ENCODE measurements at regions not wholly inside any gene's neighbourhood (a gene's known extent, or its start where the extent isn't known, plus 50 kb on each side); places are given as distances from the start of the nearest gene placed in this dataset.

DNA sequence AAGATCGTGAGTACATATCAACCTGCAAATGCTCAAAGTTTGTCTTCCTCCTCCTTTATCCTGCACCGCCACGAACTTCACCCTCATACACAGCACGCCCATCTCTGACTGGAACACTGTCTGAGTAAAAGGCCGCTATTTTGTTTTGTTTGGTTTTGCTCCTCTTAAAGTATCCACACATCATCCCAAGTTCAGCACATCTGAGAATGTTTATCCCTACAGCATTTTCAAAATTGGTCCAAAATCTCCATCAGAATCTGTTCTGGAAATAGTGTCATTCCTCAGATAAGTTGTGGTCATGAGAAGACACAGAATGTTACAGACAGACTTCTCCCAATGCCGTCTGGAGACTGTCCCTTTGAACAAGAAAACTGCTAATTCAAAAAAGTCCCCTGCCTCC lies 251.6 kb upstream of the ARID1B start:
- no peaks in the 10 kb centered on the region for H3K4me1 ChIP-seq (ENCODE audit: control insufficient read depth, extremely low read depth, insufficient read depth, low read length)
- no peak overlapping the region for H3K9ac ChIP-seq (ENCODE audit: control insufficient read depth, extremely low read depth, insufficient read depth, low read length)
- no peak overlapping the region for H3K27ac ChIP-seq (ENCODE audit: control insufficient read depth, insufficient read depth, low read length)
- H4K20me1 ChIP-seq (ENCODE audit: control insufficient read depth, extremely low read depth, insufficient read depth, low read length) = no peaks in the 10 kb centered on the region
- H3K4me2 ChIP-seq (ENCODE audit: control insufficient read depth, extremely low read depth, insufficient read depth, low read depth, low read length) = no peak overlapping the region
- TF ChIP-seq, protein P1, sequence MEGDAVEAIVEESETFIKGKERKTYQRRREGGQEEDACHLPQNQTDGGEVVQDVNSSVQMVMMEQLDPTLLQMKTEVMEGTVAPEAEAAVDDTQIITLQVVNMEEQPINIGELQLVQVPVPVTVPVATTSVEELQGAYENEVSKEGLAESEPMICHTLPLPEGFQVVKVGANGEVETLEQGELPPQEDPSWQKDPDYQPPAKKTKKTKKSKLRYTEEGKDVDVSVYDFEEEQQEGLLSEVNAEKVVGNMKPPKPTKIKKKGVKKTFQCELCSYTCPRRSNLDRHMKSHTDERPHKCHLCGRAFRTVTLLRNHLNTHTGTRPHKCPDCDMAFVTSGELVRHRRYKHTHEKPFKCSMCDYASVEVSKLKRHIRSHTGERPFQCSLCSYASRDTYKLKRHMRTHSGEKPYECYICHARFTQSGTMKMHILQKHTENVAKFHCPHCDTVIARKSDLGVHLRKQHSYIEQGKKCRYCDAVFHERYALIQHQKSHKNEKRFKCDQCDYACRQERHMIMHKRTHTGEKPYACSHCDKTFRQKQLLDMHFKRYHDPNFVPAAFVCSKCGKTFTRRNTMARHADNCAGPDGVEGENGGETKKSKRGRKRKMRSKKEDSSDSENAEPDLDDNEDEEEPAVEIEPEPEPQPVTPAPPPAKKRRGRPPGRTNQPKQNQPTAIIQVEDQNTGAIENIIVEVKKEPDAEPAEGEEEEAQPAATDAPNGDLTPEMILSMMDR (optimal IDR thresholded peaks at IDR 0.05 in 1 of 3, IDR thresholded peaks at IDR 0.05 in 1 of 3, conservative IDR thresholded peaks at IDR 0.05 in 1 of 3; ENCODE audit: extremely low read depth in 1 of 3, insufficient read depth in 2 of 3, low read length in 3 of 3) = no peak
- no peak for TF ChIP-seq EZH2 (IDR thresholded peaks at IDR 0.05; ENCODE audit: low read length)
- FAIRE-seq = no peak
- H3K27me3 ChIP-seq (ENCODE audit: control insufficient read depth, extremely low read depth, insufficient read depth, low read length) = no peaks in the 10 kb centered on the region
- no peaks in the 10 kb centered on the region for H3K36me3 ChIP-seq (ENCODE audit: control insufficient read depth in 2 of 2, extremely low read depth in 1 of 2, insufficient read depth in 2 of 2, low read length in 2 of 2)
- no peak overlapping the region for H2AFZ ChIP-seq (ENCODE audit: control insufficient read depth, low read length)
- H3K4me3 ChIP-seq (ENCODE audit: control insufficient read depth in 2 of 3, extremely low read depth in 1 of 3, insufficient read depth in 2 of 3, low read depth in 1 of 3, low read length in 3 of 3) = no peak overlapping the region
- H3K79me2 ChIP-seq (ENCODE audit: control insufficient read depth, insufficient read depth, low read length) = no peaks in the 10 kb centered on the region
- dilution Hi-C loops (cut with MboI; ENCODE audit: extremely low pct_ligation_motif_present, low sequenced_read_pairs) = no loop called here
- no peaks in the 10 kb centered on the region for H3K9me3 ChIP-seq (ENCODE audit: control insufficient read depth, low read depth, low read length)
- DNase-seq (ENCODE audit: low read depth, low spot score) = no peak
- no peaks in the 10 kb centered on the region for H3K9me1 ChIP-seq (ENCODE audit: control insufficient read depth, extremely low read depth, insufficient read depth, low read length)

DNA sequence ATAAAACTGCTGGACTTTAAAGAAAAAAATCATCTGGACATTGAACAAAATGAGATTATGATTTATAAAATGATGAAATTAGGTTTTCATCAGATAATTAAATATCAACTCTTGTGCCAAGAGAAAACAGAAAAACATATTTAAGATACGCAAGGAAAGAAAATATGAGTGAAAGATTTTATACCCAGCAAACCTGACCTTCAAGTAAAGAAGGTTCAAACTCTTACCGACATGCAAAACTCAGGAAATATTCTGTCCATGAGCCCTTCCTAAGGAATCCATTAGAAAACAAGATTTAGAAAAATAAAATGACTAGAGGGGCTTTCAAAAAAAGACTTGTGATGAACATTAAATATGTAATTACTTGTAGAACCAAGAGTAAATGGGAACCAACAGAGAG lies 257.2 kb upstream of the ARID1B start:
- Histone ChIP-seq H3K36me3 (ENCODE audit: control insufficient read depth in 2 of 2, extremely low read depth in 1 of 2, insufficient read depth in 2 of 2, low read length in 2 of 2) (no peaks in the 10 kb centered on the region), H3K27ac (ENCODE audit: control insufficient read depth, insufficient read depth, low read length) (no peak overlapping the region), H3K9ac (ENCODE audit: control insufficient read depth, extremely low read depth, insufficient read depth, low read length) (no peak overlapping the region), H3K4me2 (ENCODE audit: control insufficient read depth, extremely low read depth, insufficient read depth, low read depth, low read length) (no peak overlapping the region), H3K9me3 (ENCODE audit: control insufficient read depth, low read depth, low read length) (no peaks in the 10 kb centered on the region), H2AFZ (ENCODE audit: control insufficient read depth, low read length) (no peak overlapping the region), H4K20me1 (ENCODE audit: control insufficient read depth, extremely low read depth, insufficient read depth, low read length) (no peaks in the 10 kb centered on the region), H3K4me1 (ENCODE audit: control insufficient read depth, extremely low read depth, insufficient read depth, low read length) (no peaks in the 10 kb centered on the region), H3K4me3 (ENCODE audit: control insufficient read depth in 2 of 3, extremely low read depth in 1 of 3, insufficient read depth in 2 of 3, low read depth in 1 of 3, low read length in 3 of 3) (no peak overlapping the region), H3K79me2 (ENCODE audit: control insufficient read depth, insufficient read depth, low read length) (no peaks in the 10 kb centered on the region), H3K9me1 (ENCODE audit: control insufficient read depth, extremely low read depth, insufficient read depth, low read length) (no peaks in the 10 kb centered on the region), H3K27me3 (ENCODE audit: control insufficient read depth, extremely low read depth, insufficient read depth, low read length) (no peaks in the 10 kb centered on the region)
- TF ChIP-seq, protein P1 (optimal IDR thresholded peaks at IDR 0.05 in 1 of 3, IDR thresholded peaks at IDR 0.05 in 1 of 3, conservative IDR thresholded peaks at IDR 0.05 in 1 of 3; ENCODE audit: extremely low read depth in 1 of 3, insufficient read depth in 2 of 3, low read length in 3 of 3) = no peak
- no peak for TF ChIP-seq EZH2 (IDR thresholded peaks at IDR 0.05; ENCODE audit: low read length)
- no peak for DNase-seq (ENCODE audit: low read depth, low spot score)
- dilution Hi-C loops (cut with MboI; ENCODE audit: extremely low pct_ligation_motif_present, low sequenced_read_pairs) = no loop called here
- FAIRE-seq = no peak

Data from keratinocyte (primary cell).